ENCODE measurements at regions not wholly inside any gene's neighbourhood (a gene's known extent, or its start where the extent isn't known, plus 50 kb on each side); places are given as distances from the start of the nearest gene placed in this dataset.

DNA sequence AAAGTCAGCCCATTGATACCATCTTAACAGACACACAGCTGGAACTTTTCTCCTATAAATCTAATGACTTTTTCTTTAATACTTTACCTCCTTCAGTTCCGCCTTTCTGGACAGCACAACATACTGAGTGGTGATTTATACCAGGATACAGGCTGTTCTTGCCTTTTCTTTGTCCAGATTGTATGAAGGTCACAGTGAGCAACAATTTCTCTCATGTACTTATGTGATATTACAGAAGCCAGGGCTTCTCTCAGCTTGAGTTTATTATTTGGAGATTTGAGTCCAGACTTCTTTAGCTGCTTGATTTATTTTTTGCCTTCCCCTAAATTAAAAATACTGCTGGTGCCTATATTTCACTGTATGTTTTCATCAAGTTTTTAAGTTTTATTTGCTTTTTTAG is 976.0 kb downstream of the ROBO2 start:
- no peak overlapping the region for H3K4me3 ChIP-seq
- no peak overlapping the region for H3K27ac ChIP-seq
- no peak for DNase-seq
- H3K27me3 ChIP-seq: no peaks in the 10 kb centered on the region
- no peaks in the 10 kb centered on the region for H3K4me1 ChIP-seq
- no peaks in the 10 kb centered on the region for H3K36me3 ChIP-seq
- TF ChIP-seq POLR2A (IDR thresholded peaks at IDR 0.05): no peak
- no peak for TF ChIP-seq CTCF (IDR thresholded peaks at IDR 0.05)
- no peaks in the 10 kb centered on the region for H3K9me3 ChIP-seq

- H3K9me3 ChIP-seq: no peaks in the 10 kb centered on the region
- TF ChIP-seq CTCF (IDR thresholded peaks at IDR 0.05) (no peak), POLR2A (IDR thresholded peaks at IDR 0.05) (no peak)
- no peaks in the 10 kb centered on the region for H3K27me3 ChIP-seq
- H3K36me3 ChIP-seq: no peaks in the 10 kb centered on the region
- H3K4me3 ChIP-seq: no peak overlapping the region
- no peak for DNase-seq
- no peak overlapping the region for H3K27ac ChIP-seq
- no peaks in the 10 kb centered on the region for H3K4me1 ChIP-seq
Observed at GRCh38 chr3:78021710-78022109, 981.8 kb downstream of the ROBO2 start.

DNA sequence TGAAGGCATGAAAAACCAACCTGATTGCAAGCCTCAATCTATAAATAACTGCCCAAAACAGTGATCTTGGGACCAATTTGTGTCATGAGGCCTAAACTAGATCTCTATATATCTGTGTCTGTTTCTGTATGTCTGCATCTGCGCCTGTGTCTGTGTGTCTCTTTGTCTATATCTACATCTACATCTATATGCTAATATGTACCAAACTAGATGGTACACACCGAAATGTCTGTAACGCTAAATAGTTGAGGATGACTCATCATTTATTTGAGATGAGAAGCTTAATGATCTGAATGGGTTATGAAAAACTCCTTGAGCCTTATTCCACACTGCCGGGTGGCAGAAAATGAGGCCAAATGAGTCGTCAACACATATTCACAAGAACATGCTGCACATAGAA is 982.3 kb downstream of the ROBO2 start:
- Histone ChIP-seq H3K4me1 (no peaks in the 10 kb centered on the region), H3K36me3 (no peaks in the 10 kb centered on the region), H3K27ac (no peak overlapping the region), H3K4me3 (no peak overlapping the region), H3K9me3 (no peaks in the 10 kb centered on the region), H3K27me3 (no peaks in the 10 kb centered on the region)
- TF ChIP-seq CTCF (IDR thresholded peaks at IDR 0.05) (no peak), POLR2A (IDR thresholded peaks at IDR 0.05) (no peak)
- DNase-seq: no peak

GRCh38 chr3:78023257-78023656 is 983.4 kb downstream of the ROBO2 start:
- H3K27me3 ChIP-seq: no peaks in the 10 kb centered on the region
- no peak overlapping the region for H3K4me3 ChIP-seq
- H3K9me3 ChIP-seq: no peaks in the 10 kb centered on the region
- no peaks in the 10 kb centered on the region for H3K36me3 ChIP-seq
- H3K4me1 ChIP-seq: no peaks in the 10 kb centered on the region
- no peak for DNase-seq
- no peak for TF ChIP-seq POLR2A (IDR thresholded peaks at IDR 0.05)
- TF ChIP-seq CTCF (IDR thresholded peaks at IDR 0.05): no peak
- H3K27ac ChIP-seq: no peak overlapping the region

GRCh38 chr3:78025916-78026315 is 986.0 kb downstream of the ROBO2 start:
- DNase-seq: no peak
- H3K4me1 ChIP-seq: no peaks in the 10 kb centered on the region
- TF ChIP-seq CTCF (IDR thresholded peaks at IDR 0.05) (no peak), POLR2A (IDR thresholded peaks at IDR 0.05) (no peak)

DNA sequence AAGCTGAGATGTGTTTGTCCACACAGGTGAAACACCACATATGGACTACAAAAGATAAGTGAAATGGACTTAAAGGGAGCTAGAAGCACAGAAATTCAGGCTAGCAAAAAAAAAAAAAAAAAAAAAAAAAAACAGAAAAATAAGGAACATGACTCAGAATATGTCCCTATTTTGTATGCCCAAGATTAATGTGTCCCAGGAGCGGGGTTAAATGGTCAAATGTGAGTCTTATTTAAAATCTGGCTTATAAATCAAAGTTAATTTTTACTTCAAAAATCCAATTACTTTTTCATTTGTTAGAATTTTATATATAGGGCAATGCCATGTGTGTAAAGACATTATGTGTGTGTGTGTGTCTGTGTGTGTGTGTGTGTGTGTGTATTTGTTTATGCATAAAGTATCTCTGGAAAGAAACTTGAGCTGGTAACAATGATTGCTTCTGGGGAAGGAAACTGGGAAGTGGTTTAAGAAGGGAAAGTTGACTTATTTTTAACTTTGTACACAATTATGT is 986.5 kb downstream of the ROBO2 start:
- Histone ChIP-seq H3K4me1 (no peaks in the 10 kb centered on the region), H3K4me3 (no peak overlapping the region), H3K27me3 (no peaks in the 10 kb centered on the region), H3K27ac (no peak overlapping the region), H3K36me3 (no peaks in the 10 kb centered on the region), H3K9me3 (peaks cover 0 to 3% (median 0%) of the 10 kb centered on the region in 4 donors)
- TF ChIP-seq POLR2A (IDR thresholded peaks at IDR 0.05) (no peak), CTCF (IDR thresholded peaks at IDR 0.05) (no peak)
- no peak for DNase-seq

More at GRCh38 chr3:78025916-78026315, 986.0 kb downstream of the ROBO2 start:
- Histone ChIP-seq H3K27me3 (no peaks in the 10 kb centered on the region), H3K9me3 (peaks cover 0 to 3% (median 0%) of the 10 kb centered on the region in 4 donors), H3K4me3 (no peak overlapping the region), H3K27ac (no peak overlapping the region), H3K36me3 (no peaks in the 10 kb centered on the region)

Data from Peyer's patch (tissue), 4 donors.